ENCODE measurements at regions not wholly inside any gene's neighbourhood (a gene's known extent, or its start where the extent isn't known, plus 50 kb on each side); places are given as distances from the start of the nearest gene placed in this dataset.

- TF ChIP-seq CTCF (IDR thresholded peaks at IDR 0.05; ENCODE audit: poor library complexity, severe bottlenecking) (no peak), REST (IDR thresholded peaks at IDR 0.05; ENCODE audit: borderline replicate concordance) (no peak), POLR2AphosphoS5 (IDR thresholded peaks at IDR 0.05) (no peak), MXI1 (conservative IDR thresholded peaks at IDR 0.05; ENCODE audit: poor library complexity, severe bottlenecking) (no peak), EZH2 (IDR thresholded peaks at IDR 0.05; ENCODE audit: borderline replicate concordance, insufficient read depth, low read length, poor library complexity, severe bottlenecking) (no peak), SMC3 (conservative IDR thresholded peaks at IDR 0.05; ENCODE audit: poor library complexity) (no peak)
These were observed 621.9 kb upstream of the SPRY2 start for GRCh38 chr13:80962855-80963254.
